IMR-90 (cell line): ENCODE measurements at regions not wholly inside any gene's neighbourhood (a gene's known extent, or its start where the extent isn't known, plus 50 kb on each side); places are given as distances from the start of the nearest gene placed in this dataset.

ENCODE experiments used
- ATAC-seq: fragments of 200-7000 bp; cut with Tn5 transposase; 2 replicates; pipeline ENCODE4 v1.9.1; 2020; ENCODE audit warnings: low read depth, mild to moderate bottlenecking, moderate library complexity
- BruUV-seq: library from RNA; stranded (reverse); fragments of 400-500 nt; replicated peaks from 2 replicates; lab custom pipeline; 2021; lab: Mats Ljungman, UMichigan
- CTCF ChIA-PET: fragments of 300-600 bp; formaldehyde crosslinking; extraction: SDS; loops from one replicate; lab custom pipeline; 2021; ENCODE audit warnings: antibody characterized with exemption; lab: Yijun Ruan, JAX
- POLR2A ChIA-PET: fragments of 300-600 bp; sonication (Branson Sonifier 250); formaldehyde crosslinking; loops from one replicate; lab custom pipeline; 2022; ENCODE audit warnings: antibody characterized with exemption; ENCODE audit not compliant: unreplicated experiment; lab: Charles Lee
- DNase-seq: peaks from one replicate; pipeline ENCODE4 v3.0.0; 2013
- H2AFZ ChIP-seq: replicated peaks from 2 replicates; pipeline ENCODE3; 2013; ENCODE audit warnings: low read length, mild to moderate bottlenecking; ENCODE audit not compliant: poor library complexity
- H2AK5ac ChIP-seq: 2 replicates; pipeline ENCODE4 v1.6.1; 2013; ENCODE audit warnings: low read depth, low read length, inconsistent platforms
- H2AK9ac ChIP-seq: replicated peaks from 2 replicates; pipeline ENCODE3; 2013; ENCODE audit warnings: mild to moderate bottlenecking, low read depth, low read length, moderate library complexity; ENCODE audit not compliant: poor library complexity
- H2BK120ac ChIP-seq: 2 replicates; pipeline ENCODE4 v1.6.1; 2013; ENCODE audit warnings: low read depth, low read length, inconsistent platforms
- H2BK15ac ChIP-seq: 3 replicates; pipeline ENCODE4 v1.6.1; 2013; ENCODE audit warnings: low read depth, low read length, inconsistent platforms
- H2BK20ac ChIP-seq: 2 replicates; pipeline ENCODE4 v1.6.1; 2013; ENCODE audit warnings: low read depth, mild to moderate bottlenecking, inconsistent platforms, low read length, moderate library complexity
- H2BK5ac ChIP-seq: 2 replicates; pipeline ENCODE4 v1.6.1; 2013; ENCODE audit warnings: mild to moderate bottlenecking, low read depth, low read length, inconsistent platforms; ENCODE audit not compliant: poor library complexity, severe bottlenecking
- H3K14ac ChIP-seq: replicated peaks from 2 replicates; pipeline ENCODE4 v1.6.1; 2013; ENCODE audit warnings: low read depth, low read length, inconsistent platforms
- H3K18ac ChIP-seq: 2 replicates; pipeline ENCODE4 v1.6.1; 2013; ENCODE audit warnings: low read depth, low read length, control low read depth
- H3K23ac ChIP-seq: 2 replicates; pipeline ENCODE4 v1.6.1; 2013; ENCODE audit warnings: low read depth, low read length, inconsistent platforms
- H3K27ac ChIP-seq: 2 replicates; pipeline ENCODE4 v1.5.1; 2013; ENCODE audit warnings: mild to moderate bottlenecking, control low read depth, low read length; ENCODE audit not compliant: insufficient read depth
- H3K27me3 ChIP-seq: 2 replicates; pipeline ENCODE4 v1.6.1; 2013; ENCODE audit warnings: low read length; ENCODE audit not compliant: control insufficient read depth, insufficient read depth
- H3K36me3 ChIP-seq: 2 replicates; pipeline ENCODE4 v1.6.1; 2013; ENCODE audit warnings: low read length, mixed read lengths; ENCODE audit not compliant: control insufficient read depth, insufficient read depth
- H3K4ac ChIP-seq: 2 replicates; pipeline ENCODE4 v1.6.1; 2013; ENCODE audit warnings: low read depth, low read length, inconsistent platforms
- H3K4me1 ChIP-seq: 2 replicates; pipeline ENCODE4 v1.6.1; 2013; ENCODE audit warnings: low read length, mixed read lengths; ENCODE audit not compliant: control insufficient read depth, insufficient read depth
- H3K4me2 ChIP-seq: 2 replicates; pipeline ENCODE4 v1.6.1; 2013; ENCODE audit warnings: low read depth, mild to moderate bottlenecking, control low read depth, low read length, moderate library complexity
- H3K4me3 ChIP-seq: 2 replicates; pipeline ENCODE4 v1.5.1; 2013; ENCODE audit warnings: low read depth, mild to moderate bottlenecking, control low read depth, low read length, moderate library complexity; ENCODE audit not compliant: insufficient read depth
- H3K56ac ChIP-seq: 2 replicates; pipeline ENCODE4 v1.6.1; 2013; ENCODE audit warnings: low read length, inconsistent platforms; ENCODE audit not compliant: insufficient read depth; ENCODE audit errors: extremely low read depth
- H3K79me1 ChIP-seq, 2 experiments: 2 replicates each; pipeline ENCODE4 v1.6.1; 2013; ENCODE audit warnings: low read length in 2 of 2, inconsistent platforms in 1 of 2, low read depth in 1 of 2
- H3K9ac ChIP-seq: 2 replicates; pipeline ENCODE4 v1.6.1; 2013; ENCODE audit warnings: low read depth, low read length, control low read depth
- H3K9me1 ChIP-seq: 2 replicates; pipeline ENCODE4 v1.6.1; 2013; ENCODE audit warnings: low read length, inconsistent platforms; ENCODE audit not compliant: insufficient read depth
- H3K9me3 ChIP-seq: 2 replicates; pipeline ENCODE4 v1.6.1; 2013; ENCODE audit warnings: low read length; ENCODE audit not compliant: control insufficient read depth, insufficient read depth
- H4K20me1 ChIP-seq: 2 replicates; pipeline ENCODE4 v1.6.1; 2013; ENCODE audit warnings: low read length, inconsistent platforms; ENCODE audit not compliant: insufficient read depth
- H4K5ac ChIP-seq: 2 replicates; pipeline ENCODE4 v1.6.1; 2013; ENCODE audit warnings: mild to moderate bottlenecking, low read depth, low read length, control low read depth
- H4K8ac ChIP-seq, 2 experiments: 2 replicates each; pipeline ENCODE4 v1.6.1; 2013; ENCODE audit warnings: low read depth in 2 of 2, low read length in 2 of 2, control low read depth in 1 of 2, inconsistent platforms in 1 of 2
- H4K91ac ChIP-seq: 2 replicates; pipeline ENCODE4 v1.6.1; 2013; ENCODE audit warnings: low read depth, low read length, inconsistent platforms; ENCODE audit not compliant: insufficient read depth
- RAD21 ChIP-seq: IDR thresholded peaks from 2 replicates; pipeline ENCODE4 v1.6.1; 2012; ENCODE audit warnings: low read length, improper control_type of control experiment
- SMC3 ChIP-seq: fragments of 150-350 bp; IDR thresholded peaks from 2 replicates; pipeline ENCODE4 v1.6.1; 2016; ENCODE audit warnings: low read depth, mild to moderate bottlenecking, antibody characterized with exemption, low read length, moderate library complexity
- WGBS, 2 experiments: methylation state at CpG; one replicate each; pipeline versions ENCODE4 v1.1.5 to v1.1.7; 2013; ENCODE audit warnings: missing lambda C conversion rate in 2 of 2; ENCODE audit not compliant: insufficient read length in 1 of 2; ENCODE audit errors: extremely low coverage in 2 of 2; 5-methylcytosine and 5-hydroxymethylcytosine counted together
- dilution Hi-C: fragments of 300-500 bp; cut with HindIII; formaldehyde crosslinking; loops from one replicate; pipeline ENCODE4 v1.14.3; 2018; ENCODE audit warnings: low sequenced_read_pairs; ENCODE audit not compliant: unreplicated experiment
- in situ Hi-C: fragments of 300-500 bp; cut with MboI; formaldehyde crosslinking; loops from 3 replicates; pipeline ENCODE4 v1.14.3; 2019; ENCODE audit warnings: low sequenced_read_pairs, inconsistent platforms, mixed read lengths
- intact Hi-C: fragments of 100-400 bp; cut with micrococcal nuclease; formaldehyde crosslinking; loops from 2 replicates; pipeline ENCODE4 v1.10.0; 2022

GRCh38 chr5:13448843-13449242 lies 495.6 kb downstream of the DNAH5 start:
- dilution Hi-C loops, result no loop called here
- no peak overlapping the region for H3K4me2 ChIP-seq
- H2BK120ac ChIP-seq, result no peak overlapping the region
- in situ Hi-C loops, result no loop called here
- intact Hi-C loops, result no loop called here
- no peaks in the 10 kb centered on the region for H3K4me1 ChIP-seq
- H3K9me3 ChIP-seq, result no peaks in the 10 kb centered on the region
- ATAC-seq, result no peak
- H4K20me1 ChIP-seq, result no peaks in the 10 kb centered on the region
- no peak overlapping the region for H3K56ac ChIP-seq
- H3K14ac ChIP-seq, result no peak overlapping the region
- no peaks in the 10 kb centered on the region; the same call in 1 of the 2 replicates for H3K27me3 ChIP-seq
- no peak overlapping the region for H3K27ac ChIP-seq
- H3K4ac ChIP-seq, result no peak overlapping the region
- no peak overlapping the region for H2BK5ac ChIP-seq
- WGBS, 2 experiments, result 14 to 100% methylated on average over 1 of the region's 1 CpG
- H3K9me1 ChIP-seq, result no peaks in the 10 kb centered on the region
- no peak overlapping the region for H3K23ac ChIP-seq
- H3K4me3 ChIP-seq, result no peak overlapping the region
- H2BK15ac ChIP-seq, result no peak overlapping the region
- no peak overlapping the region for H4K91ac ChIP-seq
- no peak overlapping the region for H2AK5ac ChIP-seq
- no peak overlapping the region for H2BK20ac ChIP-seq
- H3K18ac ChIP-seq, result no peak overlapping the region
- no peak overlapping the region for H2AFZ ChIP-seq
- no peak overlapping the region for H2AK9ac ChIP-seq
- no TSS peak for BruUV-seq
- no peaks in the 10 kb centered on the region for H3K36me3 ChIP-seq
- POLR2A ChIA-PET, result no interaction called here
- TF ChIP-seq SMC3 (no peak), RAD21 (no peak)
- no peak overlapping the region for H4K5ac ChIP-seq
- no peak overlapping the region for H4K8ac ChIP-seq
- CTCF ChIA-PET, result no interaction called here
- no peak overlapping the region for H3K9ac ChIP-seq
- DNase-seq, result no peak
- no peaks in the 10 kb centered on the region for H3K79me1 ChIP-seq
